Thyroid gland (tissue), 4 donors: ENCODE measurements at regions not wholly inside any gene's neighbourhood (a gene's known extent, or its start where the extent isn't known, plus 50 kb on each side); places are given as distances from the start of the nearest gene placed in this dataset.

ENCODE experiments used
- POLR2A ChIP-seq, 2 donors: fragments of 450-650 bp; IDR thresholded peaks; one replicate each; pipeline ENCODE4 v1.6.1; 2017; ENCODE audit warnings: antibody characterized with exemption in 2 of 2, mild to moderate bottlenecking in 2 of 2, moderate library complexity in 1 of 2
- TF ChIP-seq, protein P1 (sequence below), 6 experiments: fragments of 200-600 bp in 3 of 6; fragments of 450-650 bp in 3 of 6; sonication (generic) in 3 of 6; IDR thresholded peaks; one replicate each; pipeline ENCODE4 v1.5.1; 2016 to 2019; ENCODE audit warnings: antibody characterized with exemption in 6 of 6, mild to moderate bottlenecking in 2 of 6, inconsistent platforms in 1 of 6, moderate library complexity in 1 of 6

DNA sequence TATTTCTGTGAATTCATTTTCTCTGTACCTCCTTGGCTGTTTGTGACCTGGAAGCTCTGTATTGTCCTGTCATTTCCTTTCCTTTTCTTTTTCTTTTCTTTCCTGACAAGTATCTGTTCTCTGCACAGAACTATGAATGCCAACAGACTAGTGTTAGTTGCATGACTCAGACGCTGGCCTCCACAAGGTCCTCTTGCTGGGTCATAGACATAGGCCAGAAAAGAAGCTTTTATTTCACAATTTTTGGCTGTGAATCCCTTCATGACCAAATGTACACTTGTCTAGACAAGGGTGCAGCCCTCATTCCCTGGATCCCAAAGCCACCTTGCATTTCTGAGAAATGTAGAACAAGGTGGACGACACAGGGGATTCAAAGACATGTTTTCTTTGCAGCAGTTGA is 104.1 kb upstream of the MTNR1B start:
- TF ChIP-seq, protein P1, sequence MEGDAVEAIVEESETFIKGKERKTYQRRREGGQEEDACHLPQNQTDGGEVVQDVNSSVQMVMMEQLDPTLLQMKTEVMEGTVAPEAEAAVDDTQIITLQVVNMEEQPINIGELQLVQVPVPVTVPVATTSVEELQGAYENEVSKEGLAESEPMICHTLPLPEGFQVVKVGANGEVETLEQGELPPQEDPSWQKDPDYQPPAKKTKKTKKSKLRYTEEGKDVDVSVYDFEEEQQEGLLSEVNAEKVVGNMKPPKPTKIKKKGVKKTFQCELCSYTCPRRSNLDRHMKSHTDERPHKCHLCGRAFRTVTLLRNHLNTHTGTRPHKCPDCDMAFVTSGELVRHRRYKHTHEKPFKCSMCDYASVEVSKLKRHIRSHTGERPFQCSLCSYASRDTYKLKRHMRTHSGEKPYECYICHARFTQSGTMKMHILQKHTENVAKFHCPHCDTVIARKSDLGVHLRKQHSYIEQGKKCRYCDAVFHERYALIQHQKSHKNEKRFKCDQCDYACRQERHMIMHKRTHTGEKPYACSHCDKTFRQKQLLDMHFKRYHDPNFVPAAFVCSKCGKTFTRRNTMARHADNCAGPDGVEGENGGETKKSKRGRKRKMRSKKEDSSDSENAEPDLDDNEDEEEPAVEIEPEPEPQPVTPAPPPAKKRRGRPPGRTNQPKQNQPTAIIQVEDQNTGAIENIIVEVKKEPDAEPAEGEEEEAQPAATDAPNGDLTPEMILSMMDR (IDR thresholded peaks at IDR 0.05) = no peak
- no peak for TF ChIP-seq POLR2A (IDR thresholded peaks at IDR 0.05)
